CD14-positive monocyte (primary cell): ENCODE measurements at regions not wholly inside any gene's neighbourhood (a gene's known extent, or its start where the extent isn't known, plus 50 kb on each side); places are given as distances from the start of the nearest gene placed in this dataset.

Experiments
- DNase-seq, 3 donors: peaks; one replicate each; pipeline ENCODE4 v3.0.0-alpha.2; 2011 to 2022
- H2AFZ ChIP-seq: 2 replicates; pipeline ENCODE4 v1.6.0; 2012; ENCODE audit warnings: mild to moderate bottlenecking, low read depth, low read length, inconsistent platforms; ENCODE audit not compliant: insufficient read depth, poor library complexity, severe bottlenecking
- H3K27ac ChIP-seq, 2 donors: 1 replicate in 1 of 2; 2 replicates in 1 of 2; pipeline ENCODE4 v1.5.1; 2012 to 2013; ENCODE audit warnings: low read length in 2 of 2, control low read depth in 1 of 2, inconsistent platforms in 1 of 2, low read depth in 1 of 2, mild to moderate bottlenecking in 1 of 2
- H3K27me3 ChIP-seq, 2 donors: one replicate each; pipeline versions ENCODE4 v1.6.0 to v1.6.1; 2011 to 2013; ENCODE audit warnings: low read length in 2 of 2; ENCODE audit not compliant: control insufficient read depth in 2 of 2, insufficient read depth in 2 of 2
- H3K36me3 ChIP-seq, 2 donors: replicated peaks in 1 of 2; 1 replicate in 1 of 2; 2 replicates in 1 of 2; pipeline versions ENCODE4 v1.5.1 to v1.6.1; 2012 to 2013; ENCODE audit warnings: low read length in 2 of 2, control low read depth in 1 of 2, inconsistent platforms in 1 of 2, mild to moderate bottlenecking in 1 of 2; ENCODE audit not compliant: insufficient read depth in 2 of 2, control insufficient read depth in 1 of 2
- H3K4me1 ChIP-seq, 2 donors: 1 replicate in 1 of 2; 2 replicates in 1 of 2; pipeline versions ENCODE4 v1.5.1 to v1.6.1; 2012 to 2013; ENCODE audit warnings: low read length in 2 of 2, control low read depth in 1 of 2, inconsistent platforms in 1 of 2, mild to moderate bottlenecking in 1 of 2, moderate library complexity in 1 of 2; ENCODE audit not compliant: insufficient read depth in 2 of 2, control insufficient read depth in 1 of 2
- H3K4me2 ChIP-seq: replicated peaks from 2 replicates; pipeline ENCODE3; 2012; ENCODE audit warnings: low read length, moderate library complexity, mild to moderate bottlenecking; ENCODE audit not compliant: poor library complexity, severe bottlenecking; ENCODE audit errors: extremely low read depth
- H3K4me3 ChIP-seq, 3 experiments: fragments of 200-600 bp in 1 of 3; sonication (generic) in 1 of 3; replicated peaks in 1 of 3; 1 replicate in 2 of 3; 2 replicates in 1 of 3; pipeline ENCODE4 v1.5.1; 2011 to 2013; ENCODE audit warnings: low read length in 3 of 3, mild to moderate bottlenecking in 3 of 3, control low read depth in 2 of 3, low read depth in 2 of 3, inconsistent platforms in 1 of 3, moderate library complexity in 1 of 3
- H3K79me2 ChIP-seq: 2 replicates; pipeline ENCODE4 v1.6.0; 2012; ENCODE audit warnings: mild to moderate bottlenecking, control low read depth, inconsistent platforms, low read length, moderate library complexity; ENCODE audit not compliant: insufficient read depth
- H3K9ac ChIP-seq: 2 replicates; pipeline ENCODE4 v1.6.0; 2017; ENCODE audit warnings: low read length, mild to moderate bottlenecking; ENCODE audit not compliant: insufficient read depth, poor library complexity, severe bottlenecking
- H3K9me3 ChIP-seq, 2 donors: replicated peaks in 1 of 2; 1 replicate in 1 of 2; 2 replicates in 1 of 2; pipeline versions ENCODE4 v1.5.1 to v1.6.1; 2012 to 2013; ENCODE audit warnings: low read length in 2 of 2, control low read depth in 1 of 2; ENCODE audit not compliant: control insufficient read depth in 1 of 2, insufficient read depth in 1 of 2
- H4K20me1 ChIP-seq: 2 replicates; pipeline ENCODE4 v1.6.0; 2012; ENCODE audit warnings: mild to moderate bottlenecking, low read length, control low read depth, moderate library complexity; ENCODE audit not compliant: insufficient read depth
- H3K27ac Mint-ChIP-seq, 7 donors: one replicate each; pipeline ENCODE4 v1.8.0; 2020; ENCODE audit warnings: mild to moderate bottlenecking in 7 of 7, mixed read lengths in 7 of 7, moderate library complexity in 6 of 7, inconsistent platforms in 2 of 7
- H3K27me3 Mint-ChIP-seq, 3 donors: one replicate each; pipeline ENCODE4 v1.8.0; 2021 to 2022; ENCODE audit warnings: low read depth in 3 of 3, mild to moderate bottlenecking in 3 of 3, mixed read lengths in 3 of 3, moderate library complexity in 3 of 3, inconsistent platforms in 1 of 3
- H3K36me3 Mint-ChIP-seq, 2 donors: one replicate each; pipeline ENCODE4 v1.8.0; 2020; ENCODE audit warnings: mixed read lengths in 2 of 2, inconsistent platforms in 1 of 2, mild to moderate bottlenecking in 1 of 2
- H3K4me1 Mint-ChIP-seq: one replicate; pipeline ENCODE4 v1.8.0; 2020; ENCODE audit warnings: mild to moderate bottlenecking, mixed read lengths
- H3K4me3 Mint-ChIP-seq, 2 donors: one replicate each; pipeline ENCODE4 v1.8.0; 2020; ENCODE audit warnings: mild to moderate bottlenecking in 2 of 2, mixed read lengths in 2 of 2, moderate library complexity in 1 of 2
- H3K9me3 Mint-ChIP-seq, 7 donors: one replicate each; pipeline ENCODE4 v1.8.0; 2020 to 2022; ENCODE audit warnings: mixed read lengths in 7 of 7, mild to moderate bottlenecking in 6 of 7, moderate library complexity in 6 of 7, inconsistent platforms in 2 of 7
- CTCF ChIP-seq: fragments of 200-600 bp; IDR thresholded peaks from one replicate; pipeline ENCODE4 v1.8.0; 2022; ENCODE audit warnings: antibody characterized with exemption, mild to moderate bottlenecking
- WGBS: methylation state at CpG from one replicate; pipeline ENCODE4 v1.1.5; 2013; ENCODE audit warnings: missing lambda C conversion rate; ENCODE audit not compliant: insufficient coverage; 5-methylcytosine and 5-hydroxymethylcytosine counted together
- intact Hi-C, 2 donors: fragments of 100-400 bp; cut with micrococcal nuclease; formaldehyde crosslinking; loops; one replicate each; pipeline versions ENCODE4 v1.15.0 to v1.15.1; 2023

- Mint-ChIP-seq H3K27ac (no peak overlapping the region), H3K36me3 (no peaks in the 10 kb centered on the region), H3K27me3 (peaks cover 0 to 2% (median 2%) of the 10 kb centered on the region in 3 donors), H3K9me3 (peaks cover 1 to 15% (median 10%) of the 10 kb centered on the region in 7 donors), H3K4me3 (no peak overlapping the region), H3K4me1 (no peaks in the 10 kb centered on the region)
- no peak overlapping the region for H3K27ac ChIP-seq
- H4K20me1 ChIP-seq: no peaks in the 10 kb centered on the region
- no peaks in the 10 kb centered on the region for H3K27me3 ChIP-seq
- H3K9me3 ChIP-seq: peaks cover 19 to 24% of the 10 kb centered on the region in 2 donors
- no peaks in the 10 kb centered on the region for H3K36me3 ChIP-seq
- H3K4me1 ChIP-seq: no peaks in the 10 kb centered on the region
- H3K4me2 ChIP-seq: no peak overlapping the region
- 90% methylated on average over 2 of the region's 6 CpGs for WGBS
- TF ChIP-seq CTCF: no peak
- no peak overlapping the region for H3K4me3 ChIP-seq
- no peak for DNase-seq
- H3K9ac ChIP-seq: no peak overlapping the region
- no peaks in the 10 kb centered on the region for H3K79me2 ChIP-seq
- intact Hi-C loops: no loop called here
- no peak overlapping the region for H2AFZ ChIP-seq
These were observed 612.9 kb upstream of the EPHA6 start for GRCh38 chr3:96201463-96201862.

GRCh38 chr3:96202181-96202580 is 612.2 kb upstream of the EPHA6 start:
- H3K4me1 Mint-ChIP-seq: no peaks in the 10 kb centered on the region
- no peak for DNase-seq
- 100% methylated on average over 1 of the region's 1 CpG for WGBS
- Histone ChIP-seq H2AFZ (no peak overlapping the region), H3K4me3 (no peak overlapping the region), H4K20me1 (no peaks in the 10 kb centered on the region), H3K79me2 (no peaks in the 10 kb centered on the region), H3K9ac (no peak overlapping the region), H3K9me3 (peaks cover 19 to 24% of the 10 kb centered on the region in 2 donors), H3K4me2 (no peak overlapping the region), H3K36me3 (no peaks in the 10 kb centered on the region), H3K4me1 (no peaks in the 10 kb centered on the region), H3K27me3 (no peaks in the 10 kb centered on the region), H3K27ac (no peak overlapping the region)
- H3K4me3 Mint-ChIP-seq: no peak overlapping the region
- peaks cover 1 to 15% (median 10%) of the 10 kb centered on the region in 7 donors for H3K9me3 Mint-ChIP-seq
- TF ChIP-seq CTCF: no peak
- no peaks in the 10 kb centered on the region for H3K36me3 Mint-ChIP-seq
- H3K27me3 Mint-ChIP-seq: peaks cover 0 to 2% (median 2%) of the 10 kb centered on the region in 3 donors
- H3K27ac Mint-ChIP-seq: no peak overlapping the region
- intact Hi-C loops: no loop called here
